ENCODE measurements at regions not wholly inside any gene's neighbourhood (a gene's known extent, or its start where the extent isn't known, plus 50 kb on each side); places are given as distances from the start of the nearest gene placed in this dataset.

- WGBS (ENCODE audit: insufficient coverage) = no CpG with 5 or more reads among the region's 1 CpG
- ATAC-seq (ENCODE audit: low read depth) = no peak
- no peaks in the 10 kb centered on the region for H4K20me1 ChIP-seq (ENCODE audit: control insufficient read depth, insufficient read depth, low read length, poor library complexity, severe bottlenecking)
- no peak overlapping the region for H3K9ac ChIP-seq (ENCODE audit: low read length)
- H3K36me3 ChIP-seq (replicated peaks in 1 of 2; ENCODE audit: control extremely low read depth in 1 of 2, control insufficient read depth in 1 of 2, extremely low read depth in 1 of 2, insufficient read depth in 2 of 2, low read length in 1 of 2) = no peaks in the 10 kb centered on the region
- no peak for TF ChIP-seq CTCF (IDR thresholded peaks at IDR 0.05)
- no peak for TF ChIP-seq EZH2 (IDR thresholded peaks at IDR 0.05; ENCODE audit: borderline replicate concordance, insufficient read depth, low read depth, low read length, poor library complexity, severe bottlenecking)
- no peaks in the 10 kb centered on the region for H3K79me2 ChIP-seq (ENCODE audit: control insufficient read depth, insufficient read depth, low read length)
- no peaks in the 10 kb centered on the region for H3K9me3 Mint-ChIP-seq (ENCODE audit: insufficient read depth)
- H3K27ac Mint-ChIP-seq = no peak overlapping the region
- H3K4me2 ChIP-seq (replicated peaks; ENCODE audit: low read depth, low read length, poor library complexity, severe bottlenecking) = no peak overlapping the region
- CTCF ChIA-PET = no interaction called here
- no peak overlapping the region for H3K27ac ChIP-seq (ENCODE audit: low read length in 2 of 2)
- no peak for DNase-seq
- no peak overlapping the region for H2AFZ ChIP-seq (ENCODE audit: insufficient read depth, low read depth, low read length, poor library complexity, severe bottlenecking)
- H3K27me3 ChIP-seq (replicated peaks in 1 of 4; ENCODE audit: control extremely low read depth in 1 of 4, control insufficient read depth in 3 of 4, insufficient read depth in 4 of 4, low read length in 3 of 4) = no peaks in the 10 kb centered on the region
- H3K4me3 Mint-ChIP-seq = no peak overlapping the region
- no peaks in the 10 kb centered on the region for H3K4me1 ChIP-seq (ENCODE audit: control insufficient read depth in 2 of 2, insufficient read depth in 2 of 2, low read length in 2 of 2)
- no peaks in the 10 kb centered on the region for H3K27me3 Mint-ChIP-seq
- no peaks in the 10 kb centered on the region for H3K9me3 ChIP-seq (ENCODE audit: control extremely low read depth in 1 of 3, control insufficient read depth in 2 of 3, insufficient read depth in 1 of 3, low read length in 2 of 3)
- POLR2A ChIA-PET = no interaction called here
- intact Hi-C loops (cut with micrococcal nuclease) = no loop called here
- no peaks in the 10 kb centered on the region for H3K4me1 Mint-ChIP-seq
- no peak overlapping the region for H3K4me3 ChIP-seq (ENCODE audit: control extremely low read depth in 1 of 5, extremely low read depth in 1 of 5, insufficient read depth in 1 of 5, low read depth in 2 of 5, low read length in 4 of 5)
Measured at GRCh38 chr3:153957421-153957820, 163.8 kb upstream of the ARHGEF26 start.

DNA sequence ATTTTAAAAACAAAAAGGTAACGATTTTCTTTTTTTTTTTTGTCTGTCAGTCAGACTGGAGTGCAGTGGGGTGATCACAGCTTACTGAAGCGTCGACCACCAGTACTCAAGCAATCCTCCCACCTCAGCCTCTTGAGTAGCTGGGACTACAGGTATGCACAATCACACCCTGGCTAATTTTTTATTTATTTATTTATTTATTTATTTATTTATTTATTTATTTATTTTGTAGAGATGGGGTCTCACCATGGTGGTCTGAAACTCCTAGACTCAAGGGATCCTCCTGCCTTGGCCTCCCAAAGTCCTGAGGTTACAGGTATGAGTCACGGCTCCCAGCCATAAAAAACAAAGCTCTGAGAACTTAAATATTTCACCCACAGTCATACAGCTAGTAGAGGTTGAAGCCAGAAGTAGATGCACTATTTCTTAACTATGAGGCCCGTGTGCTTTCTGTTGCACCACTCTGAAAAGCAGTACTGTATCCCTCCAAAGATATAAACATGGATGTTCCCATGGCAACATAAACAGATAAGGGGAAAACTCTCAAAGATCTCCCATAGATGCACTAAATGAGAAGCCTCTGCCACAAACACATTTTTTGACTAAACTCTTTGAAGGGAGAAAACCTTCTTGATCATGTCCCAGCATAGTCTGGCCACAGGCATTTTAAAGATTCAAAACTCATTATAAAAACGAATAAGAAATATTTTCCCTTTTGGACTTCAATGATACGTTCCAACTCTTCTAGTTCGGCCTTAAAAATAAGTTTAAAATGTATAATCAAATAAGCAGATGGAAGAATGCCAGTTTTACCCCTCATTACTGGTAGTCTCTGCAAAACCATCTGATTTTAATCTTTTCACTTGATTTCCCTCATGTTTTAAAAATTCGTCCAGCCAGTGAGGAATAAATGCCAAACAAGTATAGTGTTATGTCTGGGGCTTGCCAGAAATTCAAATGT, 162.3 kb upstream of the ARHGEF26 start:
- Histone ChIP-seq H2AFZ (ENCODE audit: insufficient read depth, low read depth, low read length, poor library complexity, severe bottlenecking) (no peak overlapping the region), H3K9me3 (ENCODE audit: control extremely low read depth in 1 of 3, control insufficient read depth in 2 of 3, insufficient read depth in 1 of 3, low read length in 2 of 3) (peaks cover 0 to 2% (median 0%) of the 10 kb centered on the region in 3 donors), H3K4me2 (replicated peaks; ENCODE audit: low read depth, low read length, poor library complexity, severe bottlenecking) (no peak overlapping the region), H3K27me3 (replicated peaks in 1 of 4; ENCODE audit: control extremely low read depth in 1 of 4, control insufficient read depth in 3 of 4, insufficient read depth in 4 of 4, low read length in 3 of 4) (no peaks in the 10 kb centered on the region), H3K9ac (ENCODE audit: low read length) (no peak overlapping the region), H3K79me2 (ENCODE audit: control insufficient read depth, insufficient read depth, low read length) (no peaks in the 10 kb centered on the region), H4K20me1 (ENCODE audit: control insufficient read depth, insufficient read depth, low read length, poor library complexity, severe bottlenecking) (no peaks in the 10 kb centered on the region), H3K4me1 (ENCODE audit: control insufficient read depth in 2 of 2, insufficient read depth in 2 of 2, low read length in 2 of 2) (no peaks in the 10 kb centered on the region), H3K4me3 (ENCODE audit: control extremely low read depth in 1 of 5, extremely low read depth in 1 of 5, insufficient read depth in 1 of 5, low read depth in 2 of 5, low read length in 4 of 5) (no peak overlapping the region), H3K27ac (ENCODE audit: low read length in 2 of 2) (no peak overlapping the region), H3K36me3 (replicated peaks in 1 of 2; ENCODE audit: control extremely low read depth in 1 of 2, control insufficient read depth in 1 of 2, extremely low read depth in 1 of 2, insufficient read depth in 2 of 2, low read length in 1 of 2) (no peaks in the 10 kb centered on the region)
- H3K4me1 Mint-ChIP-seq = no peaks in the 10 kb centered on the region
- no peak overlapping the region for H3K27ac Mint-ChIP-seq
- no peak overlapping the region for H3K4me3 Mint-ChIP-seq
- ATAC-seq (ENCODE audit: low read depth) (no peak), DNase-seq (no peak)
- intact Hi-C loops (cut with micrococcal nuclease) = no loop called here
- no peaks in the 10 kb centered on the region for H3K9me3 Mint-ChIP-seq (ENCODE audit: insufficient read depth)
- ChIA-PET POLR2A (no interaction called here), CTCF (no interaction called here)
- TF ChIP-seq CTCF (IDR thresholded peaks at IDR 0.05) (no peak), EZH2 (IDR thresholded peaks at IDR 0.05; ENCODE audit: borderline replicate concordance, insufficient read depth, low read depth, low read length, poor library complexity, severe bottlenecking) (no peak)
- WGBS (ENCODE audit: insufficient coverage) = 100% methylated on average over 1 of the region's 9 CpGs
- H3K27me3 Mint-ChIP-seq = no peaks in the 10 kb centered on the region
